Right lobe of liver (tissue), 6 donors: ENCODE measurements at regions not wholly inside any gene's neighbourhood (a gene's known extent, or its start where the extent isn't known, plus 50 kb on each side); places are given as distances from the start of the nearest gene placed in this dataset.

ENCODE experiments used
- ATAC-seq, 4 donors: fragments of 200-7000 bp; cut with Tn5 transposase; one replicate each; pipeline ENCODE4 v1.9.1; 2020; ENCODE audit warnings: mild to moderate bottlenecking in 4 of 4, moderate library complexity in 4 of 4
- DNase-seq, 3 donors: peaks; one replicate each; pipeline ENCODE4 v3.0.0-alpha.2; 2020
- H3K27ac ChIP-seq, 3 donors: fragments of 200-600 bp; one replicate each; pipeline ENCODE4 v1.8.0; 2022
- H3K27me3 ChIP-seq, 2 donors: fragments of 200-600 bp; one replicate each; pipeline ENCODE4 v1.8.0; 2022
- H3K36me3 ChIP-seq, 4 donors: fragments of 200-600 bp; sonication (generic) in 1 of 4; one replicate each; pipeline versions ENCODE4 v1.5.1 to v1.8.0; 2017 to 2022; ENCODE audit warnings: control low read depth in 1 of 4
- H3K4me1 ChIP-seq, 4 donors: fragments of 200-600 bp; sonication (generic) in 1 of 4; one replicate each; pipeline versions ENCODE4 v1.5.1 to v1.8.0; 2017 to 2022; ENCODE audit warnings: control low read depth in 1 of 4
- H3K4me3 ChIP-seq, 3 donors: fragments of 200-600 bp; one replicate each; pipeline ENCODE4 v1.8.0; 2022
- H3K9me3 ChIP-seq, 4 donors: fragments of 200-600 bp; sonication (generic) in 1 of 4; one replicate each; pipeline versions ENCODE4 v1.5.1 to v1.8.0; 2017 to 2022; ENCODE audit warnings: control low read depth in 1 of 4
- POLR2A ChIP-seq: fragments of 450-650 bp; IDR thresholded peaks from one replicate; pipeline ENCODE4 v1.6.1; 2017; ENCODE audit warnings: antibody characterized with exemption, mild to moderate bottlenecking
- WGBS: methylation state at CpG from one replicate; pipeline ENCODE4 v1.1.6; 2018; ENCODE audit warnings: low coverage, low lambda C conversion rate; ENCODE audit not compliant: insufficient coverage; ENCODE audit errors: missing lambda C conversion rate; 5-methylcytosine and 5-hydroxymethylcytosine counted together
- intact Hi-C, 2 donors: fragments of 100-400 bp; cut with DNase I; formaldehyde crosslinking; loops; one replicate each; pipeline versions ENCODE4 v1.11.2 to v1.14.1; 2022
- TF ChIP-seq, protein P1 (sequence below), 4 donors: fragments of 200-600 bp in 3 of 4; fragments of 450-650 bp in 1 of 4; IDR thresholded peaks; one replicate each; pipeline versions ENCODE4 v1.5.1 to v1.8.0; 2016 to 2022; ENCODE audit warnings: antibody characterized with exemption in 4 of 4, mild to moderate bottlenecking in 2 of 4
- donor health status: DM: no; HTN: yes; CAD: no.
- donor health status: DM: no; HTN: no; CAD: no.
- donor health status: DM: no; HTN: no; CAD: no.
- donor health status: DM: no; HTN: yes; CAD: no.
- donor health status: DM: no; HTN: yes; CAD: no.

DNA sequence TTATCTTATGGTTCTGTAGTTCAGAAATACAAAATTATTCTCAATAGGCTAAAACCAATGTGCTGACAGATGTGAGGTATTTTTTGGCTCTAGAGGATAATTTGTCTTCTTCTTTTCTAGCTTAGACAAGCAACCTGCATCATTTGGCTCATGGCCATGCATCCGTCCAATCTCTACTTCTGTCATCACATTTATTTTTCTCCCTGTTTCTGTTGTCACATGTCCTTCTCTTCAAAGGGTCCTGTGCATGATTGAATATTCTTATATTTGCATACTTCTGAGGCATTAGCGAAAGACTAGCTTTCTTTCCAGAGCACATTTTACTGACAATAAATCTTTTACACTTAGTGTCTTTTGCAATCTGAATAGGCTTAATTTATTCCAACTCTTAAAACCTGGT, 564.7 kb downstream of the CDH10 start:
- H3K36me3 ChIP-seq = no peaks in the 10 kb centered on the region
- H3K27me3 ChIP-seq = no peaks in the 10 kb centered on the region
- no peak overlapping the region for H3K4me3 ChIP-seq
- no peak for ATAC-seq
- WGBS = 60% methylated on average over 2 of the region's 2 CpGs
- intact Hi-C loops = no loop called here
- no peaks in the 10 kb centered on the region for H3K9me3 ChIP-seq
- no peak overlapping the region for H3K27ac ChIP-seq
- TF ChIP-seq, protein P1, sequence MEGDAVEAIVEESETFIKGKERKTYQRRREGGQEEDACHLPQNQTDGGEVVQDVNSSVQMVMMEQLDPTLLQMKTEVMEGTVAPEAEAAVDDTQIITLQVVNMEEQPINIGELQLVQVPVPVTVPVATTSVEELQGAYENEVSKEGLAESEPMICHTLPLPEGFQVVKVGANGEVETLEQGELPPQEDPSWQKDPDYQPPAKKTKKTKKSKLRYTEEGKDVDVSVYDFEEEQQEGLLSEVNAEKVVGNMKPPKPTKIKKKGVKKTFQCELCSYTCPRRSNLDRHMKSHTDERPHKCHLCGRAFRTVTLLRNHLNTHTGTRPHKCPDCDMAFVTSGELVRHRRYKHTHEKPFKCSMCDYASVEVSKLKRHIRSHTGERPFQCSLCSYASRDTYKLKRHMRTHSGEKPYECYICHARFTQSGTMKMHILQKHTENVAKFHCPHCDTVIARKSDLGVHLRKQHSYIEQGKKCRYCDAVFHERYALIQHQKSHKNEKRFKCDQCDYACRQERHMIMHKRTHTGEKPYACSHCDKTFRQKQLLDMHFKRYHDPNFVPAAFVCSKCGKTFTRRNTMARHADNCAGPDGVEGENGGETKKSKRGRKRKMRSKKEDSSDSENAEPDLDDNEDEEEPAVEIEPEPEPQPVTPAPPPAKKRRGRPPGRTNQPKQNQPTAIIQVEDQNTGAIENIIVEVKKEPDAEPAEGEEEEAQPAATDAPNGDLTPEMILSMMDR (IDR thresholded peaks at IDR 0.05) = no peak
- TF ChIP-seq POLR2A = no peak
- no peaks in the 10 kb centered on the region for H3K4me1 ChIP-seq
- no peak for DNase-seq

DNA sequence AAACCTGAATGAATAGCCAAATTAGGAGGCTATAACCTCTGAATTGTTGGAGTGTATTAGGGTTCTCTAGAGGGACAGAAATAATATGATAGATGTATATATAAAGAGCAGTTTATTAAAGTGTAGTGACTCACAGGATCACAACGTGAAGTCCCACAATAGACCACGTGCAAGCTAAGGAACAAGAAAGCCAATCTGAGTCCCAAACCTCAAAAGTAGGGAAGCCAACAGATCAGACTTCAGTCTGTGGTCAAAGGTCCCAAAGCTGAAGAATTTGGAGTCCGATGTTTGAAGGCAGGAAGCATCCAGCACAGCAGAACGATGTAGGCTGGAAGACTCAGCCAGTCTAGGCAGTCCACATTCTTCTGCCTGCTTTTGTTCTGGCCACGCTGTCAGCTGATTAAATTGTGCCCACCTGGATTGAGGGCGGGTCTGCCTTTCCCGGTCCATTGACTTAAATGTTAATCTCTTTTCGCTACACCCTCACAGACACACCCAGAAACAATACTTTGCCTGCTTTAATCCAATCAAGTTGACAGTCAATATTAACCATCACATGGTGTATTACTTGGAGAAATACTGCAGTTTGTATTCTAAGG, 550.6 kb downstream of the CDH10 start:
- Histone ChIP-seq H3K9me3 (no peaks in the 10 kb centered on the region), H3K36me3 (no peaks in the 10 kb centered on the region), H3K27ac (no peak overlapping the region), H3K4me3 (no peak overlapping the region), H3K27me3 (no peaks in the 10 kb centered on the region), H3K4me1 (no peaks in the 10 kb centered on the region)
- TF ChIP-seq POLR2A = no peak
- TF ChIP-seq, protein P1 (IDR thresholded peaks at IDR 0.05) = no peak
- intact Hi-C loops = no loop called here
- 55% methylated on average over 5 of the region's 8 CpGs for WGBS
- DNase-seq (no peak), ATAC-seq (no peak)

DNA sequence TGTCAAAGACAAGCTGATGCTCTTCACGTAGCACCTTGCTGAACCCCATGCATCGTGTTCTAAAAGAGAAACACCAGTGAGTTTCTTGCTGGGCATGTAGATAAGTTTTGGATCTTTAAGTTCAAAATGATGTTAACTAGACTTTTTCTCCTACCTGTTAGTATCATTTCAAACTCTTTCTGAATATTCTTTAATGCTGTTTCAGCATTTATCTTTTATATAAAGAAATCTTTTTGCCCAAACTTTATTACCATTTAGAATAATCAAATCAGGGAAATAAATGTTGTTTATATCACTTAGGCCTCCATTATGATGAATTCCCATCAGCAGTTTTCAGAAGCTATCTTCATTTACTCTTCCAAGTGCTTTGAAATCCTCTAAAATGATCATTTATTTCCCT, 542.8 kb downstream of the CDH10 start:
- H3K4me3 ChIP-seq = no peak overlapping the region
- H3K4me1 ChIP-seq = no peaks in the 10 kb centered on the region
- intact Hi-C loops = no loop called here
- TF ChIP-seq POLR2A = no peak
- TF ChIP-seq, protein P1 (IDR thresholded peaks at IDR 0.05) = no peak
- H3K27me3 ChIP-seq = no peaks in the 10 kb centered on the region
- no peaks in the 10 kb centered on the region for H3K36me3 ChIP-seq
- no peak for ATAC-seq
- no peaks in the 10 kb centered on the region for H3K9me3 ChIP-seq
- WGBS = 41% methylated on average over 2 of the region's 2 CpGs
- no peak overlapping the region for H3K27ac ChIP-seq
- DNase-seq = no peak

DNA sequence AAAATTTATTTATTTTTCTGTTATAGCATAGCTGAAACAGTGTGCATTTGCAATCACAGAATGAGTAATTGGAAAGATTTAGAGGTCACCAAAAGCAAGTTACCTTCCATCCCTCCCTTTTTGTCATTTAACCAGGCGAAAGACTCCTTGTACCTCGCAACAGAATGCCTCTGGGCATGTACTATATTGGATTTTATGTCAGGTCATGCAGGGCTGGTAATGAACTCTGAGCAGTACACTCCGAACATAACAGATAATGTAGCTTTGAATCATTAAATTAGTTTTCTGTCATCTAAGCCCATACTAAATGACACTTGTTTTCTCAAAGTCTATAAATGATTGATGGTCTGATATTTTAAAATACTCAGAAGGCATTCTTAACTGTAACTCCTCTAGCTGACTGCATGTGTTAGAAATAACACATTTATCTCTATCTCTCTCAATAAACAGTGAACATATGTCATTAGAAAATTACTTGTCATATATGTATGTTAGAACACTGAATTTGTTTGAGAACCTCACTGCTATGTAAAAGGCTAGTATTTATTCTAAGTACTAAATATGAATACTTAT, 541.2 kb downstream of the CDH10 start:
- Histone ChIP-seq H3K4me3 (no peak overlapping the region), H3K36me3 (no peaks in the 10 kb centered on the region), H3K4me1 (no peaks in the 10 kb centered on the region), H3K27me3 (no peaks in the 10 kb centered on the region), H3K9me3 (no peaks in the 10 kb centered on the region), H3K27ac (no peak overlapping the region)
- DNase-seq (no peak), ATAC-seq (no peak)
- intact Hi-C loops = no loop called here
- WGBS = 37% methylated on average over 3 of the region's 3 CpGs
- TF ChIP-seq POLR2A = no peak
- TF ChIP-seq, protein P1 (IDR thresholded peaks at IDR 0.05) = no peak
